ENCODE measurements at regions not wholly inside any gene's neighbourhood (a gene's known extent, or its start where the extent isn't known, plus 50 kb on each side); places are given as distances from the start of the nearest gene placed in this dataset.

DNA sequence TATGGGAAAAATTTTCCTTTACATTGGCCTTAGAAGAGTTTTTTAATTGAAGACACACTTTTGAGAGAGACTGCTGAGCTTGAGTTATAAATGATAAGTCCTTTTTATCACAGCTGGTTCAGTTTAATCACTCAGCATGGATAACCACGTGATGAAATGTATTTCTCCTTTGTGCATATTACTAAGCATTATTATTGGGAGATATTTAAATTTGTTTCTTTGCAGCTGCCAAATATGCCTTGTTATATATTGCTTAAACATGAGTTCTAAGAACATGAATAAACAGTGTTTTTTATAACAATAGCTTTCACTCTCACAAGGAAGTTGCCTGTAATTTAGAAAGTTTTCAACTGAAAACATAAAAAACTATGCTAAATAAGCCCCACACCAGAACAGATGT lies 293.5 kb upstream of the LRFN5 start:
- TF ChIP-seq, protein P1, sequence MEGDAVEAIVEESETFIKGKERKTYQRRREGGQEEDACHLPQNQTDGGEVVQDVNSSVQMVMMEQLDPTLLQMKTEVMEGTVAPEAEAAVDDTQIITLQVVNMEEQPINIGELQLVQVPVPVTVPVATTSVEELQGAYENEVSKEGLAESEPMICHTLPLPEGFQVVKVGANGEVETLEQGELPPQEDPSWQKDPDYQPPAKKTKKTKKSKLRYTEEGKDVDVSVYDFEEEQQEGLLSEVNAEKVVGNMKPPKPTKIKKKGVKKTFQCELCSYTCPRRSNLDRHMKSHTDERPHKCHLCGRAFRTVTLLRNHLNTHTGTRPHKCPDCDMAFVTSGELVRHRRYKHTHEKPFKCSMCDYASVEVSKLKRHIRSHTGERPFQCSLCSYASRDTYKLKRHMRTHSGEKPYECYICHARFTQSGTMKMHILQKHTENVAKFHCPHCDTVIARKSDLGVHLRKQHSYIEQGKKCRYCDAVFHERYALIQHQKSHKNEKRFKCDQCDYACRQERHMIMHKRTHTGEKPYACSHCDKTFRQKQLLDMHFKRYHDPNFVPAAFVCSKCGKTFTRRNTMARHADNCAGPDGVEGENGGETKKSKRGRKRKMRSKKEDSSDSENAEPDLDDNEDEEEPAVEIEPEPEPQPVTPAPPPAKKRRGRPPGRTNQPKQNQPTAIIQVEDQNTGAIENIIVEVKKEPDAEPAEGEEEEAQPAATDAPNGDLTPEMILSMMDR (IDR thresholded peaks at IDR 0.05; ENCODE audit: borderline replicate concordance, control extremely low read depth, extremely low read depth, insufficient read depth, missing control alignments) = no peak
- in situ Hi-C loops (cut with MboI; ENCODE audit: low sequenced_read_pairs, unreplicated experiment) = no loop called here
- DNase-seq (ENCODE audit: low spot score) = no peak

DNA sequence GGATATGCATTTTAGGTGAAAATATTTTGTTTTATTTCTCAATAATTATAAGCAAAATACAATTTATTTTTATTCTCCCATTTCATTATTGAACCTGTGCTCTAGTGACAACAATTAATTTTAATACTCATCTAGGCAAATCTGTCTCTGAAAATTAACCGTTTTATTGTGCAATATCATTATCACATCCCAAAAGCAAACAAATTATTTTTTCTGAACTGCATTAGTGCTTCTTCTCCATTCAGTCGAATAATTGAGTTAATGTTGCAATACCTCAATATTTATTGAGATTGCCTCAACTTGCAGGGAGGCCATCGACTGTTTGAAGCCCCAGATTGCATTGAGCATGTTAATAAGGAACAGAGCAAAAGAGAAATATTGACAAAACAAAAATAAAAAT lies 303.2 kb upstream of the LRFN5 start:
- DNase-seq (ENCODE audit: low spot score) = no peak
- in situ Hi-C loops (cut with MboI; ENCODE audit: low sequenced_read_pairs, unreplicated experiment) = no loop called here
- TF ChIP-seq, protein P1 (IDR thresholded peaks at IDR 0.05; ENCODE audit: borderline replicate concordance, control extremely low read depth, extremely low read depth, insufficient read depth, missing control alignments) = no peak

DNA sequence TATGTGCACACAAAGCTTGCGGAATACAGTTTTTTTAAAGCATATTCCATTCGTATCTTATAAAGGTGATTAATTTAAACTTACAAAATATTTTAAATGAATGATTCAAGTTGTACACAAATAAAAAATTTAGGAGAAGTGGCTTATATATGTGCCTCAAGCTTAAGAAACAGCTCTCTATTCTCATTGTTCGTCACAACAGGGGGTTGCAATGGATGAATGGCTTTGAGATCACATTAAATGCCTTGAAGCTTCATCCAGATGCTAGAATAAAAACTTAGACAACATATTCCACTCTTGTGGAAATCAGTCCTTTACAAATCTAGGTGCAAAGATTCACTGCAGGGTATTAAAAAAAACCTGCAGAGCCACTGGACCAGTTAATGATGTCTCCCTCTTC lies 303.9 kb upstream of the LRFN5 start:
- in situ Hi-C loops (cut with MboI; ENCODE audit: low sequenced_read_pairs, unreplicated experiment) = no loop called here
- no peak for DNase-seq (ENCODE audit: low spot score)
- TF ChIP-seq, protein P1 (IDR thresholded peaks at IDR 0.05; ENCODE audit: borderline replicate concordance, control extremely low read depth, extremely low read depth, insufficient read depth, missing control alignments) = no peak

GRCh38 chr14:41299924-41300323 lies 306.8 kb upstream of the LRFN5 start:
- in situ Hi-C loops (cut with MboI; ENCODE audit: low sequenced_read_pairs, unreplicated experiment) = no loop called here
- TF ChIP-seq, protein P1 (IDR thresholded peaks at IDR 0.05; ENCODE audit: borderline replicate concordance, control extremely low read depth, extremely low read depth, insufficient read depth, missing control alignments) = no peak
- DNase-seq (ENCODE audit: low spot score) = no peak

GRCh38 chr14:41298328-41298690 lies 308.4 kb upstream of the LRFN5 start:
- in situ Hi-C loops (cut with MboI; ENCODE audit: low sequenced_read_pairs, unreplicated experiment) = no loop called here
- no peak for DNase-seq (ENCODE audit: low spot score)
- TF ChIP-seq, protein P1 (IDR thresholded peaks at IDR 0.05; ENCODE audit: borderline replicate concordance, control extremely low read depth, extremely low read depth, insufficient read depth, missing control alignments) = no peak

- TF ChIP-seq, protein P1 (IDR thresholded peaks at IDR 0.05; ENCODE audit: borderline replicate concordance, control extremely low read depth, extremely low read depth, insufficient read depth, missing control alignments) = no peak
- in situ Hi-C loops (cut with MboI; ENCODE audit: low sequenced_read_pairs, unreplicated experiment) = no loop called here
- DNase-seq (ENCODE audit: low spot score) = no peak
These were observed 308.9 kb upstream of the LRFN5 start for GRCh38 chr14:41297576-41298327.

All from GM13976 (cell line).